HG02885 (cell line): ENCODE measurements at regions not wholly inside any gene's neighbourhood (a gene's known extent, or its start where the extent isn't known, plus 50 kb on each side); places are given as distances from the start of the nearest gene placed in this dataset.

Experiments
- ATAC-seq: cut with Tn5 transposase; IDR thresholded peaks from one replicate; pipeline ENCODE4 v1.9.1; 2021; ENCODE audit warnings: mild to moderate bottlenecking; ENCODE audit not compliant: unreplicated experiment, poor library complexity

DNA sequence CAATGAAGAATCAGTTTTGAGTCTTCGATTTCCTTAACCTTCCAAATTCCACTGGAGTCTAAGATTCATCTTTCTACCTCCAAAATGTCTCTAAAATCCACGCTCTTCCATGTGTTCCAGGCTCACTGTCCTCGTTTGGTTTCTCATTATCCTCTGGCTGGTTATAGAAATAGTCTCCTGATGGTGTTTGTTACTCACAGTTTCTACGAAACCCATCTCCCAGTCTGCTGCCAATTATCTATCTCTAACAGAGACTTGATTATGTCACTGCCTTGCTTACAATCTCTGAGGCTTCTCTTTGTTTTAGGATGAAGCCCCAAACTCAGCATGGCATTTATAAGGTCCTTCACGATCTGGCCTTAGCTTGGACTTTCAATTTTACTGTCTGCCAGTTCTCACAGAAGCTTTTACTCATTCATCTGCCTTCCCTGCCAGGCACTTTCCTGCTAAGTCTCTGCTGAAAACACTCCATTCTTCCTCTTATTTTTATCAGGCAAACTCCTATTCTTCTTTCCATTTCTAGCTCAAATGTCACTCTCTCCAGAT, 339.6 kb upstream of the SGCD start:
- ATAC-seq: no peak

DNA sequence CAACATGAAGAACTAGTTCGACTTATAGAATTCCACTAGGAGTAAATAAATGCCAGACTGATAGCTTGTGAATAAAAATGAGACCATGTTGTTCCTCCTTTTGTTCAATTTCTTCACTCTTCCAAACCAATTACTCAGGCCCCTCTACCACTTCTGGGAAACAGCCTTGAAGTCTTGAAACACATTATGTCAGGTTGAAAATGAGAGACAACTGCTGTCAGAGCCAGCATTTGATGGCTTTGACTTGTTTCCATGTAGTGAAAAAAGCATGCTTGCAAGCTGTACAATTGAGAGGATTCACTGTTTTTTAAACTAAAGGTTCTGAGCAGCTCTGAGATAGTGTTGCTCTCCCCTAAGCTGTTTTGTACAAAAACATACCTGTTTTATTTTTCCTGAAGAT, 337.1 kb upstream of the SGCD start:
- no peak for ATAC-seq

DNA sequence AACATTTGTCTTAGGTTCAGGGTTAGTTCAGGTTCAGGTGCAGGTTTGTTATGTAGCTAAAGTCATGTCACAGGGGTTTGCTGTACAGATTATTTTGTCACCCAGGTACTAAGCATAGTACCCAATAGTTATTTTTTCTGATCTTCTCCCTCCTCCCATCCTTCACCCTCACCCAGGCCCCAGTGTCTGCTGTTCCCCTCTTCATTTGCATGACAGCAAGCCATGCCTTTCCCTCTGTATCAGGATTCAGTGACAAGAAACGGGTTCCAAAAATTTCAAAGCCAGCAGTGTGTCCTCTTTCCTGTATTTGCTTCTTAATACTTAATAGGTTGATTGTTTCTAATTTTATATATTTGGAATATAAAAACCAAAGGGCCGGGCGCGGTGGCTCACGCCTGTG, 330.8 kb upstream of the SGCD start:
- no peak for ATAC-seq

DNA sequence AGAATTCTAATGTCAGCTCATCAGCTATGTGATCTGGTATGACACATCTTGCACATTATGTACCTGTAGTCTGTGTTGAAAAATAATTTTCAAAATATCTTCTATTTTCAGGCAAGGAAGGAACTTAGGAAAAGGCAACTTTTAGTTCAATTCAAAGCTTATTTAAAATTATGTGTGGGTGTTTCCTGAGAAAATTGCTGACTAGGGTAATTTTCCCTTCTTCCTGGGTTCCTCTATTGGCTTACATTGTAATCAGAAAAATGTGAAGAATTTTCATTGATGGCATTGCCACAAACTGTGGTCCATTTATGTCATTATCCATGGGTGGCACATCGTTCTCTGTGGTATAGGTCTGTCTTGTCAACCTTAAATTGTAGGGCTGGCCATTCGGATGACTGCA, 328.7 kb upstream of the SGCD start:
- no peak for ATAC-seq

DNA sequence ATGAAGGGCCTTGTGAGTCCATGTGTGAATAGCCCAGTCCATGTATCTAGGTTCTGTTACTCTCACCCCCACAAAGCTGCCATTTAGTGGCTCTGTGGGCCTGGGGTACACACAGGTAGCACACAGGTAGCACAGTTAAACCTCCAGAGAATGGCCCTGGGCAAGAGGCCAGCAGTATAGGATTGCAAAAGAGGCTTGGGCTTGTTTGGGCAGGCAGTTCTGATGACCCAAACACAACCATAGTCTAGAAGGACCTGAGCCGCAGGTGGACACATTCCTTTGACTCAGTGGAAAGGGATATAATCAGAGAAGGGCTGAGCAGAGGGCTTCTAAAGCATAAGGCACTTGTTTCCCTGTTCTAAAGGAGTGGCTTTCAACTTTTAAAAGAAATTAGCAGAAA, 326.8 kb upstream of the SGCD start:
- no peak for ATAC-seq

DNA sequence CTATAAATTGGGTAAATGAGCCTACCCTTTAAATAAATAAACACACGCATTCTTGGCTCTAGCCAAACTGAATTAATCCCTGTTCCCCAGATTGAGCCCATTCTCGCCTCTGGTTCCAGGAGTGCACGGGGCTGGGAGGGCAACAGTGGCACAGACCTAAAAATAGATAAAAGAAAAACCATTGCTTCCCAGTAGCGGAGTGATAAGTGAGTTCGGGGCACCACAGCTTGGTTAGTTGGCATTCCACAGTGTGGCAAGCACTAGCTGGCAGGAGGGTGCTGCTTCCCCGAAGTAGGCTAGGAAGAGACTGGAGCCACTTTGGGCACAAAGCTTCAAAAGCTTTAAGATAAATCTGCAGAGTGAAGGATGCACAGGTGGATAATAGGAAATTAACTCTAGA, 322.2 kb upstream of the SGCD start:
- ATAC-seq: no peak

DNA sequence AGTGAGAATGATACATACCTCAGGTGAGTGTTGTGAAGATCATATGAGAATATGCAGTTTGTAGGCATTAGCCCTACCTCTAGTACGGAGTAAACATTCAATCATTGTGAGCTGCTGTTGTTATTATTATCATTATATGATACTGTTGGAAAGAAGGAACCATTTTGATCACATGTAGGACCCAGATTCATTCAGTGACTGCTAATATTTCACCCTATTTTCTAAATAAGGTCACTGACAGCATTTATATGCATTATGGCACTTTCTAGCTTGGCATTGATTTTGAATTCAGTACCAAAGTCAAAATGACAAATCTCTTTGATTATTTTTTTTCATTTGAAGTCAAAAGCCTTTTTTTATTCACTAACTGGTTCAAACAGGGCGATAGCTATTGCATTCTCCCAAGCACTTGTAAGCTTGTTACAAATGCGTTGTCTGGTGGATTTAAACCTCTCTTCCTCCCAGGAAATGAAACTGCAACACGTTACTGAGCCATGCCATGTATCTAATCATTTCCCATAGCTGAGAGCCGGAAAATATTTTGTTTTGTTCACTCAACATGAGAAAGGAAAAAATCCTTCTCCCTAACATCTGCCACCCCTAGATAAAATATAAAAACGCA, 320.8 kb upstream of the SGCD start:
- ATAC-seq: no peak

DNA sequence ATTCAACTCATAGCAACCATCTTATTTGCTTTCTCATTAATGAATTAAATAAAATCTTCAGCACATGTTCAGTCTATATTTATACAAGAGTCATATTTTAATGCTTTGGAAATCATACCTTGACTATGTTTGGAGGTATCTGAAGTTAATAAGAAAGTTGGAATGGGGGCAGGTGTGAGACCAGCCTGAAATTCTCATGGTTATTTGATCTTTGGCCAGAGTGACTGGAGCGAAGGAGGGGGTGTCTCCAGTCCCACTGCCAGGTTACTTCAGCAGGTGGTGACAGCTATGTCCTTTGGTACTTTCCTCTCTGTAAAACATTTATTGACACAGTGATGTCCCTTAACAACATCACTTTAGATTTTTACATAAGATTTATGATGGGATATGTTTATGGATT, 318.1 kb upstream of the SGCD start:
- ATAC-seq: no peak

DNA sequence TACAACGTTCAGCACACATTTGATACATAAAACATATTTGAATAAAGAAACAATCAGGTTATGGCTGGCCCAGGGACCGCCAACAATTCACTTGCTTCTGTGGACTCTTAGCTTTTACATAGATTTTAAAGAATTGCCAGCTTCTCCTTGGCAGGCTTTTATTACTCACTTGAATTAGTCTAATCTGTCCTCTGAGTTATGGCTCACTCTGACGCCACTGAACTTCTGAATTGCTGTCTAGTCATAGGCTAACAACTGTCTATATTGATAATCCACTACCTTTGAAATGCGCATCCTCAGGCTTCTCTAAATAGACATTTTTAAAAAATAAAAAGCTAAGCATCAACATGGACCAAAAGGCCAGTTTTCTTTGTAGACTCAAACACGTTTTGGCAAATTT, 317.4 kb upstream of the SGCD start:
- no peak for ATAC-seq

DNA sequence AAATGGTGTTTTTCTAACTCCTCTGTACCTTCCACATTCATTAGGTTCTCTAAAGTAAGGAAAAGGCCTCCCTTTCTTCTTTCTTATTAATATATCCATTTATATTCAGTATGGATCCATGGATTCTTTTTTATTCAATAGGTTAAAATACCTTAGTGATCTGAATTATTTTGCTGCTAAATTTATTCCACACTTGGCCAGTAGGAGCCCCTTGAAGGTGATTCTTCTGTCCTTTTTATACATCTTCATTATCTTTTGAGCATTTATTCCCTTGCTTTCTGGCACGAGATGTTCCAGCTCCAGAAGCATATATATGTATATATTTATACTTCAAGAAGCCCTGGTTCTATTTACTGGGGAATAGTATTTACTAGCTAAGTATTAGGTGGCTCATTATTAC, 311.8 kb upstream of the SGCD start:
- no peak for ATAC-seq

DNA sequence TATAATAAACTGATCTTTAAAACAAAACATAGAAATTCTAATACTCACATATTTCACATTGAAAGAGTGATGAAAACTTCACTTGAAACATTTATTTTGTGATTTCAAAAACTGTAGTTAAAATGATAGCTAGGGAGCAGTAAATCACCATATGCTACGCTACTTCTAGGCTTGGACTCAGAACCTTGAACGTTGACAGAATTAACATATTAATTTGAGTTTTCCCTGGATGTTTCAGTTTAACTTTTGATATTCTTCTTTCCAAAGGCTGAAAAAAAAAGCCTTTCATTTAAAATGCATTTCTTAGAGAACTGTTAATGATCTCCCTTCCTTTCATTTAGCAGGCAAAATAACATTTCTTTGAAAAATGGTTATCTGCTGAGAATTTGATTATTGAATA, 307.8 kb upstream of the SGCD start:
- ATAC-seq: no peak

DNA sequence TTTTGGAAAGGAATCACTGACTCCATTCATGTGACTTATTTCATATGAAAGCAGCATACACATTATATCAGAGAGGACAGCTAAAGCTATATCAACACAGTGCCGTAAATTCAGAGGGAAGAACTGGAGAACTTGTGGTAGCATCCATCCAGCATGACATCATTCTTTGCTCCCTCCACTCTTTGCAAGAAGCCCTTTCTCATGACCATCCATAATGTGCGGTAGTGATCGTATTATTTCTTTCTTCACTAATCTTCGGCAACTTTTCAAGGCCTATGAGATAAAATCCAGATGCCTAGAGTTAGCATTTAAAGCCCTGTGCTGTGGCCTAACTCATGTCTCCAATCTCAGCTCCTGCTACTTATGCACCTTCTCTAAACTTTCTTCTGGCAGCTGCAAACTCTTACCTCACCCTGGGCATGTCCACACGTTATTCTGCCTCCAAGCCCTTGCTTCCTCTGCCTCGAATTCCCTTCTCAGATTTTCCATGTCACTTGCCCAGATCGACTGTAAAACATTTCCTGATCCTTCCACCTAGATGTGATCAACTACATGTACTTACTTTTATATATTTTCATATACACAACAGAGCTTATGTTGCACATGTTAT, 307.3 kb upstream of the SGCD start:
- no peak for ATAC-seq

DNA sequence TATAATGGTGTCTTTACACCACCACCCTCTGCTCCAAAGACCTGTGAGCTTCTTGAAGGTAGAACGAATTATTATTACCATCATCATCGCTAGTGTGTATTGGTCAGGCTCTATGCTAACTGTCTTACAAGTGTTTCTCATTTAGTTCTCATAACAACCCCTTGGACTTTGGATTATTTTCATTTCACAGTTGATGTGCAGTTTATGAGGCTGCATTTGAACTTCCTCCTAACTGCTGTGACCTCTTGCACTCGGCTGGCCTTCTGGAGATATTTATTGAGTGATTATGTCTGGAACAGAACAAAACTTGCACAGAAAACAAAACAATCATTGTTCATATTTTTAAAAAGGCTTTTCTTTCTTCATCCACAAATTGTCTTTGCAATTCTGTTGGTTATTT, 306.3 kb upstream of the SGCD start:
- ATAC-seq: no peak

DNA sequence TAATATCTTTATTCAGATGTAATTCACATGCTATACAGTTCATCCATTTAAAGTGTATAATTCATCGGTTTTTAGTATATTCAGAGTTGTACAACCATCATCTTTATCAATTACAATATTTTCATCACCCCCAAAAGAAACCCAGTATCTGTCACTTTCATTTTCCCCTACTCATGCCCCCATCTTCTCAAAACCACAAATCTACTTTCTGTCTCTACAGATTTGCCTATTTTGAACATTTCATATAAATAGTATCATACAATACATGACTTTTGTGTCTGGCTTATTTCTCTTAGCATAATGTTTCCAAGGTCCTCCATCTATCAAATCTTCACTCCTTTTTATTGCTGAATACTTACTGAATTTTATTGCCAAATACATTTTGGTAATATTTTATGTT, 305.1 kb upstream of the SGCD start:
- ATAC-seq: peak; percentile 71

DNA sequence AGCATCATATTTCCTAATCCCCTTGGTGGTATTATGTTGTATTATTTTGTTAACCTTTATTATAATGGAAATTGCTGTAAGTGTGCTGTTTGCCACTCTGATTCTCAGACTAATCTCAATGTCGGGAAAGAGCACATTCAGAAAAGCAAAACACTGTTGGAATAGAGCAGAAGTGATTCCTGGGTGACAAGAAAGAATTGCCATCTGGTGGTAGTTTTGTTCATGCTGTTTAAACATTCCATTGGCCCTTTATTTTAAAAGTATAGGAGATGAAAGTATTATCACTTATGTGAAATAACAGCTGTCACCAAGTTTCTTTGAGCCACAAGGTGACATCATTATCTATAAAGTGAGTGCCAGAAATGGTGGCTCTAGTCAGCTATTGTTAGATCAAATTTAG, 301.3 kb upstream of the SGCD start:
- no peak for ATAC-seq

DNA sequence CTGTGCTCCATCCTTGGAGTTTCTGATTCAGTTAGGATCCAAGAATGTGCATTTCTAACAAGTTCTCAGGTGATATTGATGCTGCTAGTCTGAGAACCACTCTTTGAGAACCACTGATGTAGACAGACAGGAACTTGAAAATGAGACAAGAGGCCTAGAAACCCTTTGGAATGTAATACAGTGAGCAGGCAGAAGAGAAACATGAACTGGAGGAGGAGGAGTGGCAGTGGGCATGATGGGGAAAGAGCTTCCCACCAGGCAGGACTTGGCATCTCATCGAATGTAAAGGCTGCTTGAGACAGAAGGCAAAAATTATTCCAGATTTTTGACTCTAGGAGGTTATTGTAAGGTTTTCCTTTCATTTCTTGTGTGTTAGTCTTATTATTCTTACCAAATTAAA, 295.8 kb upstream of the SGCD start:
- no peak for ATAC-seq

DNA sequence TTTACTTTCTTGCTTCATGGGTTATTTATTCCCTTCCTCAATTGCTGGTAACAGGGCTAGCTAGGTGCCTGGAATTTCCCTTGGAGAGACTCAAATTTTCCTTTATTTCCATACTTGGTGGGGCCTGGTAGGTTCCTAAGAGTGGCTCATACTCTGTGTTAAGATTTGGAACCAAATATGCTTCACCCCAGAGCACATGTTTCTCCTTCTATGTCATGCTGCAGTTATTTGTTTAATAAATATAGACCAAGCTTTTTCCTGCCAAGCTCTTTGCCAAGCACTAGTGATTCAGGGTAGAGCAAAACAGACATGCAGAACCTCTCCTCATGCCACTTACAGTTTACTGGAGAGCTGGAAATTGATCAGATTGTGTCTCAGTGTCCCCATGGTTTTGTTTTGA, 290.3 kb upstream of the SGCD start:
- no peak for ATAC-seq

DNA sequence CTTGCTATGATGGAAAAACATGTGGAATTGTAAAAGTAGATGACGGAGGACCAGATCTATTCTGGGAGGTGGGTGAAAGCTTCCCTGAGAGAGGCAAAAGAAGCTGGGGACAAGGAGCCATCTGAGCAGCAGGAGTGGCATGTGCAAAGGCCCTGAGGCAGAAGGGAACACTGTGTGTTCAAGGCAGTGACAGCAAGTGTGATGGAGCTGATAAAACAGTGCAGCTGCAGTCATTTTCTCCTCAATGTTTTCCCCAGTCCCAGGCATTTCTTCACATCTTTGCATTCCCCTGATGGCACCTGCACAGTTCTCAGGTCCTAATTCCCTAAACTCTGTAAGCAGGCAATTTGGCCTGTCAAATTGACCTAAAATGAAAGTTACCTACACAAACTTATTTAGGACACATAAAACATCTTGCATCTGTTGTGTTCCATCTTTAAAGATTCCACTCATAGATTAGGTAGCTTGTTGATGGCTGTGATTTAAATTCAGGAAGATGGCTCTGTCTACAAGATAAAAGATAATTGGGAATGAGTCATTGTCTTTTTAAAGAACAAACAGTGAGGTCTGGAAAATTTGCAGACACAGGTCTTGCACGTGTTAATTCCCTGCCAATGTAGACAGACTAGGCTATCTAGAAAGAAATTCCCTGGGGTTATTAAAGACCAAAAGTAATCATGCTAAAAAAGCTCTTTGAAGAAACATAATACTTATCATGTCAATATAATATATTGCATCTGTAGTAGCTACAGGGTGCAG, 289.6 kb upstream of the SGCD start:
- ATAC-seq: no peak

DNA sequence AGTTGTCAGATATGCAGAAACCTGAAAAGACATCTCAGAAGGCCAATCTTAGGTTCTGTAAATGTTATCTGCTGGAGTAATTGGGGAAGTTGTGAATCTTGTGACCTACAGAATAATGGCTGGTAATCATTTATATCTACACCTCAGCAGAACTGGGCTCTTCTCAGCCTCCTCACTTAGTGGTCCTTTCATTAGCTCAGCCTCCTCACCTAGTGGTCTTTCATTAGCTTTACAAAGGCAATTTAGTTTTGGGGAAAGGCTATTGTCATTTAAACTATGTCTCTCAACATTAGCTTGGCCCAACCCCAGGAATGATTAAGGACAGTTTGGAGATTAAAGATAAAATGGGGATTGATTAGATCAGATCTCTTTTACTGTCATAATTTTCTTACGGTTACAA, 284.2 kb upstream of the SGCD start:
- no peak for ATAC-seq

DNA sequence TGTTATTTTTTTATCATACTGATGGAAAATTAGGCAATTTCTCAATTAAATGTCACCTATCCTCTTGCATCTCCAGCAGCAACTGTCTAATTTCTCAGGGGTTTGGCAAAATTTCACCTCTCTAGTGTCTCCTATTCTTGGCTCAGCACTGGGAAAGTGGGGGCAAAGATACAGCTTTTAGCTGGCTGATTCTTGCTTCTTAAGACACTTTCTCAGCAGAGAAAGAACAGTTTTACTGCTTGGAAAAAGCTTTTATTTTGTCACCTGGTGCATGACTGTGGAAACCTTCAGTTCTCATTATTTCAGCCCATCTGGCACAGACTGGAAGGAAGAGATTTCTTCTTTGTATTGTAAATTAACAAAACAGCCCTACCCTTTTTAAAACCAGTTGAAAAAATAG, 283.6 kb upstream of the SGCD start:
- no peak for ATAC-seq

DNA sequence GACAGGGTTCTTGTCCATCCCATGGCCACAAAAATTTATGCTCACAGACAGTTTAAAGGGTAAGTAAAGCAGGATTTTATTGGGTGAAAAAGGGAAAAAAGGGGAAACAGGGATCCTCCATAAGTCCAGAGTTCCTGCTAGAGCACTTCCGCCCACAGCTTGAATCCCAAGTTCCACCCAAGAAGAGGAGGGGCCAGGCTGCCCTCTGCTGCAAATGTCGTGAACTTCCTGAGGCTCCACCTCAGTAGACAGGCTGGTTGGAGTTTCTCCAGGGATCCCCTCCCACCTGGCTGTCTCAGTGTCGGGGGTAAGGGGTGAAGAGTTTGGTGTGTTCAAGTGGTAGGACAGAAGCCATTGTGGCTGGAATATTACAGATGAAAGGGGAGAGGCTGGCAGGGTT, 275.0 kb upstream of the SGCD start:
- ATAC-seq: no peak

DNA sequence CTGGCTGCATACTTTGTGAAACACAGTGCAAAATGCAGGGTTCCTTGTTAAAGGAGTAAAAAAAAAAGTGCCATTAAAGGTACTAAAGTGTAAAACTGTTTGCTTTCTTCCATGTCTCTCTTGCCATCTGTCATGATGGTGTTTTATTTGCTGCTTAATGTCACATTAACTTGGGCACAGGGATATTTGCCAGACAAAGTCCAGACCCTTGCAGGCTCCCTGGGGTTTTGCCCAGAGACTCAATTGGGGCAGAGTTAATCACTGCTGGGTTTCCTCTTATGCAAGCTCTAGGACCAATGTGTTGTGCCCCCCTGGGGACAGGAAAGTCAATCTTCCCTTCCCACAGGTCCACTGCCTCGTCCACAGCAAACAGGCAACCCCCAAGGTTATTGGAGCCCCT, 274.3 kb upstream of the SGCD start:
- no peak for ATAC-seq
